Smooth muscle cell (in vitro differentiated cells): ENCODE measurements at regions not wholly inside any gene's neighbourhood (a gene's known extent, or its start where the extent isn't known, plus 50 kb on each side); places are given as distances from the start of the nearest gene placed in this dataset.

Experiments used
- DNase-seq: peaks from one replicate; lab custom pipeline; 2025; ENCODE audit not compliant: unreplicated experiment; lab: John Stamatoyannopoulos, UW
- H2AFZ ChIP-seq: fragments of 200-600 bp; sonication (generic); 2 replicates; pipeline ENCODE4 v1.6.0; 2016; ENCODE audit warnings: antibody characterized with exemption, low read depth, mild to moderate bottlenecking
- H3F3A ChIP-seq: fragments of 200-600 bp; sonication (generic); 2 replicates; pipeline ENCODE4 v1.6.0; 2017; ENCODE audit warnings: antibody characterized with exemption, low read depth
- H3K27ac ChIP-seq: fragments of 200-600 bp; sonication (generic); 2 replicates; pipeline ENCODE4 v1.5.1; 2016; ENCODE audit warnings: low read depth, mild to moderate bottlenecking
- H3K27me3 ChIP-seq: fragments of 200-600 bp; sonication (generic); 2 replicates; pipeline ENCODE4 v1.6.1; 2016; ENCODE audit warnings: low read depth, mild to moderate bottlenecking
- H3K36me3 ChIP-seq: fragments of 200-600 bp; sonication (generic); 2 replicates; pipeline ENCODE4 v1.5.1; 2016; ENCODE audit warnings: low read depth
- H3K4me1 ChIP-seq: fragments of 200-600 bp; sonication (generic); 2 replicates; pipeline ENCODE4 v1.5.1; 2016; ENCODE audit warnings: low read depth
- H3K4me2 ChIP-seq: fragments of 200-600 bp; sonication (generic); 2 replicates; pipeline ENCODE4 v1.6.0; 2016; ENCODE audit warnings: mild to moderate bottlenecking
- H3K4me3 ChIP-seq: fragments of 200-600 bp; sonication (generic); 2 replicates; pipeline ENCODE4 v1.5.1; 2016; ENCODE audit warnings: mild to moderate bottlenecking
- H3K79me2 ChIP-seq: fragments of 200-600 bp; sonication (generic); 2 replicates; pipeline ENCODE4 v1.6.0; 2016; ENCODE audit warnings: low read depth, mild to moderate bottlenecking
- H3K9ac ChIP-seq: fragments of 200-600 bp; sonication (generic); 2 replicates; pipeline ENCODE4 v1.6.0; 2016; ENCODE audit warnings: low read depth
- H3K9me3 ChIP-seq: fragments of 200-600 bp; sonication (generic); replicated peaks from 2 replicates; pipeline ENCODE4 v1.5.1; 2016; ENCODE audit warnings: low read depth
- H4K20me1 ChIP-seq: fragments of 200-600 bp; sonication (generic); 2 replicates; pipeline ENCODE4 v1.6.0; 2016; ENCODE audit warnings: low read depth
- WGBS: methylation state at CpG from one replicate; pipeline ENCODE4 v1.1.7; 2016; ENCODE audit warnings: low lambda C conversion rate; 5-methylcytosine and 5-hydroxymethylcytosine counted together
- TF ChIP-seq, protein P1 (sequence below): fragments of 200-600 bp; sonication (generic); IDR thresholded peaks from 2 replicates; pipeline ENCODE4 v1.5.1; 2017; ENCODE audit warnings: borderline replicate concordance, mild to moderate bottlenecking, antibody characterized with exemption; ENCODE audit not compliant: insufficient read depth, poor library complexity, severe bottlenecking

DNA sequence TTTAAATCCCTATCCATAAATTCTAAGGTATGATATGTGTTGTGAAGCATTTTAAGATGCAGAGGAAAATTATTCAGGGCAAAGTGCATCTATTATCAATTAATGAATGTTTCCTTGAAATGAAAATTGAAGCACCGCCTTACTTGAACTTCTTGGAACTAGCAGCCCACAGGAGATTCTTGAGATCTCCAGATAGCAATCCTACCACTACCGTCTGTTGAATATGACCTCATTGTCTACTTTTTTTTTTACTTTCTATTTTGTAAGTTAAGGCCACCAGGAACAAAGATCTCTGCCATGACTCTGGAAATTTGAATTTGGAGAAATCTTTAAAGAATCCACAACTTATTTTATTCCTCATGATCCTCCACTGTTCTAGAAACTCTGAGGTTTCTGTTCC, 808.7 kb downstream of the KCNA4 start:
- no peaks in the 10 kb centered on the region for H3K27me3 ChIP-seq
- no peak overlapping the region for H3K4me3 ChIP-seq
- no peak overlapping the region for H3K9ac ChIP-seq
- no peaks in the 10 kb centered on the region for H3K36me3 ChIP-seq
- no peak overlapping the region for H3K27ac ChIP-seq
- TF ChIP-seq, protein P1, sequence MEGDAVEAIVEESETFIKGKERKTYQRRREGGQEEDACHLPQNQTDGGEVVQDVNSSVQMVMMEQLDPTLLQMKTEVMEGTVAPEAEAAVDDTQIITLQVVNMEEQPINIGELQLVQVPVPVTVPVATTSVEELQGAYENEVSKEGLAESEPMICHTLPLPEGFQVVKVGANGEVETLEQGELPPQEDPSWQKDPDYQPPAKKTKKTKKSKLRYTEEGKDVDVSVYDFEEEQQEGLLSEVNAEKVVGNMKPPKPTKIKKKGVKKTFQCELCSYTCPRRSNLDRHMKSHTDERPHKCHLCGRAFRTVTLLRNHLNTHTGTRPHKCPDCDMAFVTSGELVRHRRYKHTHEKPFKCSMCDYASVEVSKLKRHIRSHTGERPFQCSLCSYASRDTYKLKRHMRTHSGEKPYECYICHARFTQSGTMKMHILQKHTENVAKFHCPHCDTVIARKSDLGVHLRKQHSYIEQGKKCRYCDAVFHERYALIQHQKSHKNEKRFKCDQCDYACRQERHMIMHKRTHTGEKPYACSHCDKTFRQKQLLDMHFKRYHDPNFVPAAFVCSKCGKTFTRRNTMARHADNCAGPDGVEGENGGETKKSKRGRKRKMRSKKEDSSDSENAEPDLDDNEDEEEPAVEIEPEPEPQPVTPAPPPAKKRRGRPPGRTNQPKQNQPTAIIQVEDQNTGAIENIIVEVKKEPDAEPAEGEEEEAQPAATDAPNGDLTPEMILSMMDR = no peak
- WGBS = 55% methylated on average over 2 of the region's 2 CpGs
- H4K20me1 ChIP-seq = no peaks in the 10 kb centered on the region
- H3K79me2 ChIP-seq = no peaks in the 10 kb centered on the region
- H3K4me1 ChIP-seq = no peaks in the 10 kb centered on the region
- H3F3A ChIP-seq = no peaks in the 10 kb centered on the region
- no peaks in the 10 kb centered on the region for H3K9me3 ChIP-seq
- DNase-seq = no peak
- H2AFZ ChIP-seq = peak overlapping the region; percentile 46
- H3K4me2 ChIP-seq = no peak overlapping the region

DNA sequence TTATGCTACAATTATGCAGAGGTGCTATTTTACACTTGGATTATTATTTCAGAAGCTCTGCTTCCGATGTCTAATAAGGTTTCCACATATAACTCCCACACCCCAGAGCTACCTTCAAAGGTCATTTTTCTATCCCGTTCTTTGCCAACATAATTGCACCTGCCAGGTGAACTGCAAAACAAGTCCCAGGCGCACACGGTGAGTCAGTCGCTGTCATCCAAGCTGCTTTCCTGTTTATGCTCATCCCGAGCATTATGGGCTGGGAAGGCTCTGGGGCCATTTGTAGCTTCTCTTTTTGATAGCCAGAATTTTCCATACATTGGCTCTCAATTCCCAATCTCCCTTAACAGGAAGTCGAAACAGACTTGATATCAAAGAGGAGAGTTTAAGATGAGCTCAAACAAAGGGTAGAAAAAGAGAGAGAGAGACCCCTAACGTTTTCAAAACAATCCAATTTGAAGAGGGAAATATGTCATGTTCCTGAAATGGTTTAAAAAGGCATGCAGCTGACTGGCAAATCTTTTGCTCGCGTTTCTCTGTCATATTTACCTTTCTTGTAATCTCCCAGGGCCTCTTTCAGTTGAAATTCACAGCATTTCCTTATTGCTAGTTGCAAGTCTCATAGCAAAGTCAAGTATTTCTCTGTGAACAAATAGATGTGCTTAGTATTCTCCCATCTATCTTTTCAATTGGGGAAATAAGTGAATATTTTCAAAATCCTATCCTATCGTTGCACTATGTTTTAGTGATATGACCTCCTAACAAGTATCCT, 815.9 kb downstream of the KCNA4 start:
- 72% methylated on average over 11 of the region's 11 CpGs for WGBS
- no peak overlapping the region for H3K27ac ChIP-seq
- no peak for DNase-seq

DNA sequence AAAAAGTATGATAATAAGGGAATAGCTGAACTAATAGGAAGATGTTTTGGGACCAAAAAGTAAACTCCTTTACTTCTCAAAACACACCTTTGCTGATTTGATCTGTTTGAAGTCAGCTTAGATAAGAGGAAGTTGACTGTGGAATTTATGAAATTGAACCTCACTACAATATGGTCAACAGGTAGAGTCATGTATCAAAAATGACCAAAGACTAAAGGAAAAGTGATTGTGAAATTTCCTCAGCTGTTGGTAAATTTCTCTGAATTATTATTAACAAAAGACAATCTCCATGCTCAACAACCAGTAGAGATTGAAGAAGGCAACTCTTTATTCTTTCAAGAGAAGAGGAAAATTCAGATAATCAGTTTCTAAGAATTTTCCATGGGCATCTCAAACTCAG, 826.5 kb downstream of the KCNA4 start:
- Histone ChIP-seq H3K4me3 (no peak overlapping the region), H3K4me1 (no peaks in the 10 kb centered on the region), H3K9ac (no peak overlapping the region), H3K27ac (no peak overlapping the region), H3K36me3 (no peaks in the 10 kb centered on the region), H3K4me2 (no peak overlapping the region), H4K20me1 (no peaks in the 10 kb centered on the region), H3F3A (no peaks in the 10 kb centered on the region), H3K9me3 (no peaks in the 10 kb centered on the region), H2AFZ (no peak overlapping the region), H3K27me3 (no peaks in the 10 kb centered on the region), H3K79me2 (no peaks in the 10 kb centered on the region)
- TF ChIP-seq, protein P1 = no peak
- DNase-seq = no peak

More for the DNA sequence above, 815.9 kb downstream of the KCNA4 start:
- no peaks in the 10 kb centered on the region for H3K36me3 ChIP-seq
- H3F3A ChIP-seq = no peaks in the 10 kb centered on the region
- no peak overlapping the region for H2AFZ ChIP-seq
- H4K20me1 ChIP-seq = no peaks in the 10 kb centered on the region
- H3K4me3 ChIP-seq = no peak overlapping the region
- TF ChIP-seq, protein P1 = no peak
- H3K9me3 ChIP-seq = no peaks in the 10 kb centered on the region
- H3K27me3 ChIP-seq = peaks cover 8% of the 10 kb centered on the region
- no peaks in the 10 kb centered on the region for H3K79me2 ChIP-seq
- H3K4me1 ChIP-seq = no peaks in the 10 kb centered on the region
- H3K9ac ChIP-seq = no peak overlapping the region
- H3K4me2 ChIP-seq = no peak overlapping the region

DNA sequence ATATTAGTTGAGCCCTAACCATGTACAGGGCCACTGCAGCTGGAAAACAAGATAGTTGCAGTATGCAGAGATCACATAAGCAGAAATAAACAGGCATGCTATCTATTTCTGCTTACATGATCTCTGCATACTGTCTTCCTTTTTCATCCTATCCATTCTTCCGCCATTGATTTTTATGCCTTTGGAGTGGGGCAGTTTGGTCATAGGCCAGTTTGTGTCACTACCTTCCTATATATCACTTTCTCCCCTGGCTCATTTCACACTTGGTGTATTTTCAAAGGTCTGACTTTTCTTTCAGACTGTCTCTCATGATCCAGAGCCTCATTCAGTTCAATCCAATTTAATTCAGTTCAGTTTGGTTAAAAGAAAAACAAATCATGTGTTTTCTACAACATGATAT, 829.6 kb downstream of the KCNA4 start:
- TF ChIP-seq, protein P1 = no peak
- DNase-seq = no peak
- no peaks in the 10 kb centered on the region for H3K36me3 ChIP-seq
- no peaks in the 10 kb centered on the region for H4K20me1 ChIP-seq
- WGBS = 95% methylated on average over 1 of the region's 1 CpG
- peaks cover 4% of the 10 kb centered on the region for H3K4me1 ChIP-seq
- H2AFZ ChIP-seq = no peak overlapping the region
- H3K27ac ChIP-seq = no peak overlapping the region
- no peaks in the 10 kb centered on the region for H3K27me3 ChIP-seq
- H3K9me3 ChIP-seq = no peaks in the 10 kb centered on the region
- H3K79me2 ChIP-seq = no peaks in the 10 kb centered on the region
- no peak overlapping the region for H3K9ac ChIP-seq
- H3K4me2 ChIP-seq = no peak overlapping the region
- no peaks in the 10 kb centered on the region for H3F3A ChIP-seq
- no peak overlapping the region for H3K4me3 ChIP-seq
